Umbilical cord (tissue), 1 donor: ENCODE measurements at regions not wholly inside any gene's neighbourhood (a gene's known extent, or its start where the extent isn't known, plus 50 kb on each side); places are given as distances from the start of the nearest gene placed in this dataset.
"Not testable (repeated sequence)": the region's sequence is repeated elsewhere in the genome, so short reads cannot be mapped to it uniquely, and the experiment has no call there.

Experiments used
- DNase-seq: peaks from one replicate; pipeline ENCODE4 v3.0.0-alpha.2; 2015; ENCODE audit warnings: low spot score

DNA sequence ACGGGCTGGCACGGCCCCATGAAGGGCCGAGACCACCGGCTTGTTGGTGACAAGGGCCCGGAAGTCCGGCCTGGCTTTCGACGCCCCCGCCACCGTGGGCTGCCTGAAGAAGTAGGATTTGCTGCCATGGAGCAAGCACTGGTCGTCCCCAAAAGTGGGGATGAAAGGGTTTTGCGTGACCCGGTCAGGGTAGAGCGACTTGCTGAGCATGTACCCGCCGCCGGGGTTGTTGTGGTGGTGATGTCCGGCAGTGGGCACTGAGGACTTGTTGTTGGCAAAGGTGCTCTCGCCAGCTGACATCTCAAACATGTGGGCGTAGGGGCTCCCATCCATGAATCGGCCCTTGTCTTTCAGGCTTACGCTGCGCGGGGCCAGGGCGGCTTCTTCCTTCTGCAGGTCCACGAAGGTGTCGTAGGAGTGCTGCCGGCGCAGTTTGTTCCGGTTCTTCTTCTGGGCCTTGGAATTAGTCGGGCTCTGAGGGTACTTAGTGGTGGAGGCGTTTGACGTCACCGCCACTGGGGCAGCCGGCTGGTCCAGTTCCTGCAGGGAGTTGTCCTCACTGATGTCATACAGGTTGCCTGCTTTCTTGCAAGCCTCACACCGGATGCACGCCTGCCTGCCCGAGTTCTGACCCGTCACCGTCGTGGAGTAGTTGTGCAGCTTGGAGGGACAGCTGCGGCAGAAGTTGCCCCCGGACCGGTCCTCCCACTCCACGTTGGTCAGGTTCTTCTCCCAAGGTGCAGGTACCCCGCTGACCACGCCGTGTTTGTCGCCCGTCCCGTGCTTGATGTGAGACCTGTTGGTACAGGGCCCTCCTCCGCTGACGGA lies 366.6 kb downstream of the EMP1 start:
- DNase-seq, result no peak

DNA sequence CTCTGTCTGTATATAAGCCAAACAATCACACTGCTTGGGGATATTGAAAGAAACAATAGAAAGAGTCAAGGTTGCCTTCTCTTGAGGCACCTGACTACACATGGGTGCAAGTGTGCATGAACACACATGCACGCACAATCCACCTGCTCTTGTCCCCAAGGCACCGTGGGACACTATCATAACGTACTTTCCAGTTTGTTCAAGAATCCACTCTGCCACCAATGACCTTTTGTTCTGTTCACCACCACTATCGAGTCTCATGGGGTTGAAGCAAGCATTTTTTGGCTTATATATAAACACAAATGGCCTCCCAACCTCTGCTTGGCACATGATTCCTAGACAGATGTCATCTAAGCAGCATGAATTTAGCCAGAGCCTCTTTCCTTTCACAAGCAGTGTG lies 365.4 kb downstream of the EMP1 start:
- no peak for DNase-seq

DNA sequence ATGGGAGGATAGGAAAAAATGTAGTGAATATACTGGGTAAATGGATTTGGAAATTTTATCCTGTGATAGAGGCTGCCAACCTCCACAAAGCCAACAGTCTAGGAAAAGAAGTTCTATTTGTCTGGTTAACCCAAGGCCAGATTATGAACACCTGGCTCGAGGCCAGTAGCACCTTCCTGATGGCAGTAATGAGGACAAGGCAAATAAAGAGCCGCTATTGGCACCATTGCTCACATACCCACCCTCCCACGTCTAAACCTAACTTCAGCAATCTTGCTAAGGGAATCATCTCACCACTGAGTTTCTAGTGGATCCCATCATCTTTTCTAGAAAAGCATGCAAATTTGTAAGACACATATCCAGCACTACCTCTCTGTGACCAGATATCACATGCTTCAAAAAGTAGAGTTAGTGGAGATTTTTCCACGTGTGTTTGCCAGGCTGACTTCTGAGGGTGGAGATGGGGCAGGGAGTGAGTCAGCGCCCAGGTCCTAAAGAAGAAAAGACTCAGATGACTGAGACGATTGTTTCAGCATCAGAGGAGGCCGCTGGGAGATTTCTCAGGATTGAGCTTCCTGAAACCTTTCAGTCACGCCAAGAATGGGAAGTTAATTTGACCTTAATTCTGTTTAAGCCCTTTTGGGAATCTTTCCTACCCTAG lies 362.9 kb downstream of the EMP1 start:
- DNase-seq, result no peak

- DNase-seq, result no peak
These were observed 356.3 kb downstream of the EMP1 start for GRCh38 chr12:13552830-13553229.

GRCh38 chr12:13547283-13547682 lies 350.8 kb downstream of the EMP1 start:
- no peak for DNase-seq

DNA sequence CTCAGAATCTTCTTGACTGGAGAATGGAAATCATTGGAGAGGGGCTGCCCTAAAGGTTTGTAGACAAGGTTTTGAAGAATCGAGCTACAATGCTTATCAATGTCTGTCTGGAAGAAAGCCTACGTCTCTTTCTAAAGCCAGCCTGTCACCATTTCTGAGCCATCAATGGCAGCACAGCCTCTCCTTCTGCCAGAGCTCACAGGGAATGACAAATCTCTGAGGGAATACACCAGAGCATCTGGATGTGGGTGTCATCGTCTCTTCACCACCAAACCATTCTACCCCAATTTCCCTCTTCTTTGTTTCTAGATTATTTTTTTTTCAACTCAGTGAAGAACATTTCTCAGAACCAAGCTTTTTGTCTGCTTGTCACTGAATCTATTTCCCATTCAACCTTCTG lies 349.7 kb downstream of the EMP1 start:
- DNase-seq, result no peak

- peak; percentile 43 for DNase-seq
These were observed 342.5 kb downstream of the EMP1 start for GRCh38 chr12:13539051-13539450.

DNA sequence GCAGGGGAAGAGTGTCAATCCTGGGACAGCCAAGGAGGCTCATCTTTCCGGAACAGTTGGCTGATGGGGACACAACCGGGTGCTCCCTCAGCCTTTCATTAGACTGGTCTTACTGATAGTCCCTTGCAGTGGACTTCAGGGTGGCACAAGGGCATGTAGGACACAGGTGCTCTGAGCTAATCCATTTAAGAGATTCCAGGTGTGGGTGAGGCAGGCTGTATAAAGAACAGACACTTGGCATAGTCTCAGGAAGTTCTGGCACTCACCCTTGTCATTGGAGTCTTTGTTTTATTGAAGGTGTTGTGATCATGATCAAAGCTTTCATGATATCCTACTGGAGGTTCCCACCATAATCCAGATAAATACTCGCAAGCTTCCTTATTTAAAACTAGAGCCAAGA lies 341.6 kb downstream of the EMP1 start:
- DNase-seq, result no peak

DNA sequence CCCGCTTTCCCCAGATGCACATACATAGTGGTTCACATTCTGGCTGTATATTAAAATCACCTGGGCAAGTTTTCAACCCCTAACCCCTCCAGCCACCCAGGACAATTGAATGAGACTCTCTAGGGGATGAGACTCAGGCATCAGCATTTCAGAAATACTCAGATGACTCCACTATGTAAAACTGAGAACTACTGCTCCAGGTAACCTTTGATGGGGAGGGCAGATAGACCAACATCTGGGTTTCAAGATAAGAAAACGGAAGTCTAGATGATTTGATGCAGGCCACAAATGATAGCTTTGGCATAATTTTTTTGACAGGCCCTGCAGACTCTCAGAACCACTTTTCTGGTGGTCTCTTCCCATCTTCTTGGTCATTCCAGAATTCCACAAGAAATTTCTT lies 341.1 kb downstream of the EMP1 start:
- DNase-seq, result no peak

DNA sequence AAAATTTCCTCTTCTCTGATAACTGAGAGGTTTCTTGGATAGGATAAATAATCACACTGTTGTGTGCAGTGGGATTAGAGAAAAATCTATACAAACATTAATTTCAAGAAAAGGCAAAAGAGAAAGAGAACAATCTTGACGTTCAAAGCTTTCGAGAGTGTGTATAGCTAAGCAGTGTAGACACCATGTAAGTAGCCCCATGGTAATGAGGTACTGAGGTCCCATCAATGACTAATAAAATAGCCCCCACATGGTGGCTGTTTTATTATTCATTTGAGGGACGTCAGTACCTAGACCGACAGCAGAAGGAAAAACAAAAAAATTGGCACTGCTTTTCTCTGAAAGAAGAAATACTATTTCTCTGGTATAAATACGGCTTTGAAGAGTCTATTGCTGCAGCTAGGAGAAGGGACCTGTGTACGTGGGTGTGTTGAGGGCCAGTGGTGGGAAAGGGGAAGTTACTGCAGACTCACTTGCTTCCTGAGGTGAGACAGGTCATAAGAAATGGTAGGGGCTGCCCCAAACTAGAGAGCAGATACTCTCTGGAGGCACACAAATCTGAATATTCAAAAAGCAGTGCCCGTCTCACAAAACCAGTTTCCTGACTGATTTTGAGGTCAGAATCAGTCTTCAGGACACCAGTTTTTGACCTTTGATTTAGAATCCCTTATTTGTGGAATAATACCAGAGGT lies 339.8 kb downstream of the EMP1 start:
- DNase-seq, result no peak

DNA sequence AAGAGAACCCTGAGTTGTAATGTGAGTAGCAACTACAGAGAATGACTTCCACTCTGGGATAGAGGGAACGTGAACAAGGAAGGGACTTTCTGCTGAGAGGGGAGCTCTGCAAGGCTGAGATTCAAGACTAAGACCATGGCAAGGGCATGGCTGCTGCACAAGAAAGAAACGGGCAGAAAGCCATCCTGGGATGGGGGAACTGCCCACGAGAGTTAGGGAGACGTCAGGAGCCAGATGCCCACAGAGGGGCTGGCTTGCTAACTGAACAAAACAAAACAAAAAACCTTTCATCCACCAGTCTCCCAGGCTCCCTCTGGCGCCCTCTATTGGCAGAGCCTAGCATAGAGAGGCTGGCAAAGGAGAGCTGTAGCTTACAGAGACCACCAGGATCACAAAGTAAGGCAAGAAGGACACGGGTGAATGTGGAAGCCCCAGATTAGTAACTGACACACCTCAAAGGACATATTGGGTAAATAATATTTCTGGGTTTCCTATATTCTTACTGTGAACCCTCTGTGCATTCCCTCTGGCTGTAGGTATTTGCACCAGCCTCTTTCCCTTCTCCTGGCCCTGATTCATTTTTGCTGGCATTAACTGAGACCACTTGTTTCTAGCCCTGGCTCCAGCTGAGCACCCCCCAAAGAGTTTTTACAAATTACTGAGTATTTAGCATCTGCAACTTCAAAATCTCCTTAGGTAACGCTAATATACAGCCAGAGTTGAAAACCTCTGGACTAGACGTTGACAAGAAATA lies 338.3 kb downstream of the EMP1 start:
- DNase-seq, result peak; percentile 44

DNA sequence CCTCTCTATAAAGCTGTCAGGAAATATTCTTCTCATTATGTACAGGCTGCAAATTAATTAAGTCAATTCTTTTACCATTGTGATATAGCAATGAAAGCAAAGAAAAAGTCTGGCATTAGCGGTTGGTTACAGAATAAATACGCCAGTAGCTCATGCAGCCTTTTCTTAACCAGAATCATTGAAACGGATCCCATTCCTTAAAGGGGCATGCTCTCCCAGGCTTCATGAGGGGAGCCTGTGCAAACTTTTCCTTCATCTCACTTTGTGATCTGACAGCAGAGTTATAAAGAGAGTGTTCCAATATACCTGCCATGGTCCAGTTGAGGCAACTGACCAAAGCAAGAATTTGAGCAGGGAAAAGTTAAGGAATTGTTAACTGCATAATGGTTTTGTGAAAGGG lies 337.7 kb downstream of the EMP1 start:
- no peak for DNase-seq

GRCh38 chr12:13530966-13531365 lies 334.4 kb downstream of the EMP1 start:
- DNase-seq, result no peak

DNA sequence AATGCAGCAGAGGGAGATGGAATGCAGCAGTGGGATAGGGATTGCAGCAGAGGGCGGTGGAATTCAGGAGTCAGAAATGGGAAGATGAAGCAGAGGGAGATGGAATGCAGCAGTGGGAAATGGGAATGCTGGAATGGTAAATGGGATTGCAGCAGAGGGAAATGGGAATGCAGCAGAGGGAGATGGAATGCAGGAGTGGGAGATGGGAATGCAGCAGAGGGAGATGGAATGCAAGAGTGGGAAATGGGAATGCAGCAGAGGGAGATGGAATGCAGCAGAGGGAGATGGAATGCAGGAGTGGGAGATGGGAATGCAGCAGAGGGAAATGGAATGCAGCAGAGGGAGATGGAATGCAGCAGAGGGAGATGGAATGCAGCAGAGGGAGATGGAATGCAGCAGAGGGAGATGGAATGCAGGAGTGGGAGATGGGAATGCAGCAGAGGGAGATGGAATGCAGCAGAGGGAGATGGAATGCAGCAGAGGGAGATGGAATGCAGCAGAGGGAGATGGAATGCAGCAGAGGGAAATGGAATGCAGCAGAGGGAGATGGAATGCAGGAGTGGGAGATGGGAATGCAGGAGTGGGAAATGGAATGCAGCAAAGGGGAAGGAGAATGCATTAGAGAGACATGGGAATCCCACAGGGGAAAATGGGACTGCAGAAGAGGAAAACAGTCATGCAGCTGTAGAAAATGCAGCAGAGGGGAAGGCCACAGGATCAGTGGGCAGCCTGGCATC lies 329.8 kb downstream of the EMP1 start:
- not testable (repeated sequence) for DNase-seq

DNA sequence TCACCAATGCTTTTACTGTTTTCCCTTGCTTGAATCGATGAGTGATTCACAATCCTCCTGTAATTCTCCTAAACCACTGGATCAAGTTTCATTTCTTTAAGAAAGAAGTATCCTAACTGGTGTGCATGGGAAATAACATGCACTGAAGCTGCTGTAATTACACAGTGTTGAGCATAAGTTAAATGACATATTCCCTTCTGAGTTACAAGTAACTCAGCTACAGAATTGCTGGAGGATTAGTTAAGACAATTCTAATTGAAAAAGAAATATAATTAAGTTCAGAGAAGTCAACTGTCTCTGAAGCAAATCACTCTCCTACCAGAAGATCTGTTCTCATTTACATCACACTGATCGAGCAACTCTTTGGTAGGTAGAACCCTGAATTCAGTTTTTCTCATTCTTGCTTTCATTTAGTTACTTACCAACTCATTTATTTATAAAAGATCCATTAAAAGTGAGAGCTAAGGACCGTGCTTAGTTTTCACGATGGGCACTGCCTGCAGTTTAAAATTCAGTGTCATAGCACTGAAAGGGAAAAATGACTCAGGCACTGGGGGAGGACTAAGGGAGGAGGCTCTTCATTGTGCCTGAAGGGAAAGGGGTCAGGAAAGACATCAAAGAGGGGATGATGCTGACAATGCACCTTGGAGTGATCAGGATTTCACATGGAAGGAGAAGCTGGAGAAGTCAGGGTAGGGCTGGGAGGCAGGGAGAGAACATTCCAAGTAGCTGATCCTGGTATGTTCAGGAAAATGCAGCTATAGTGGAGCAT lies 327.2 kb downstream of the EMP1 start:
- DNase-seq, result peak; percentile 38

DNA sequence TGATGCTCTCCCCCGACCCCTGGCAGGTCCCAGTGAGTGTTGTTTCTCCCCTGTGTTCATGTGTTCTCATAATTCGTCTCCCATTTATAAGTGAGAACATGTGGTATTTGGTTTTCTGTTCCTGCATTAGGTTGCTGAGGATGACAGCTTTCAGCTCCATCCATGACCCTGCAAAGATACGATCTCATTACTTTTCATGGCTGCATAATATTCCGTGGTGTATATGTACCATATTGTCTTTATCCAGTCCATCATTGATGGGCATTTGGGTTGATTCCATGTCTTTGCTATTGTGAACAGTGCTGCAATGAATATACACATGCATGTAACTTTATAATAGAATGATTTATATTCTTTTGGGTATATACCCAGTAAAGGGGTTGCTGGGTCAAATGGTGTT lies 321.5 kb downstream of the EMP1 start:
- not testable (repeated sequence) for DNase-seq

- no peak for DNase-seq
These were observed 313.2 kb downstream of the EMP1 start for GRCh38 chr12:13509740-13510139.

- DNase-seq, result no peak
These were observed 309.1 kb downstream of the EMP1 start for GRCh38 chr12:13505636-13506035.

- DNase-seq, result no peak
These were observed 308.7 kb downstream of the EMP1 start for GRCh38 chr12:13505224-13505623.

DNA sequence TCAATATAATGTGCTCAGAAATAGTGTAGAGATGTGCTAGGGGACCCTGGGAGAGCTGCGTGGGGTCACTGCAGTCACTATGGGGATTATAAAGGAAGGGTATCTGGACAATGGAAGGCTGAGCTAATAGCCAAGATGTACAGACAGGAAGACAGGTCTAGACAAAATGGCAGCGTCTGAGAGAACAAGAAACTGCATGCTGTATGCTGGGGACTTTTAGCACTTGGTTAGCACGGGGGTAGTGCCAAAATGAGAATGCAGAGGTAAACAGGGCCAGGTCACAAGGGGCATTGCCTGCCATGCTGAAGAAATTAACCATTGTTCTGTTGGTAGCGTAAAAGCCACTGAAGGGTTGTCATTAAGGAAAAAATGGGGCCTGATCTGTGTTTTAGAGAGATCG lies 308.2 kb downstream of the EMP1 start:
- no peak for DNase-seq
